NCI-H69 (cell line): ENCODE measurements at regions not wholly inside any gene's neighbourhood (a gene's known extent, or its start where the extent isn't known, plus 50 kb on each side); places are given as distances from the start of the nearest gene placed in this dataset.

Experiments used
- DNase-seq: peaks from one replicate; lab custom pipeline; 2025; lab: John Stamatoyannopoulos, UW

DNA sequence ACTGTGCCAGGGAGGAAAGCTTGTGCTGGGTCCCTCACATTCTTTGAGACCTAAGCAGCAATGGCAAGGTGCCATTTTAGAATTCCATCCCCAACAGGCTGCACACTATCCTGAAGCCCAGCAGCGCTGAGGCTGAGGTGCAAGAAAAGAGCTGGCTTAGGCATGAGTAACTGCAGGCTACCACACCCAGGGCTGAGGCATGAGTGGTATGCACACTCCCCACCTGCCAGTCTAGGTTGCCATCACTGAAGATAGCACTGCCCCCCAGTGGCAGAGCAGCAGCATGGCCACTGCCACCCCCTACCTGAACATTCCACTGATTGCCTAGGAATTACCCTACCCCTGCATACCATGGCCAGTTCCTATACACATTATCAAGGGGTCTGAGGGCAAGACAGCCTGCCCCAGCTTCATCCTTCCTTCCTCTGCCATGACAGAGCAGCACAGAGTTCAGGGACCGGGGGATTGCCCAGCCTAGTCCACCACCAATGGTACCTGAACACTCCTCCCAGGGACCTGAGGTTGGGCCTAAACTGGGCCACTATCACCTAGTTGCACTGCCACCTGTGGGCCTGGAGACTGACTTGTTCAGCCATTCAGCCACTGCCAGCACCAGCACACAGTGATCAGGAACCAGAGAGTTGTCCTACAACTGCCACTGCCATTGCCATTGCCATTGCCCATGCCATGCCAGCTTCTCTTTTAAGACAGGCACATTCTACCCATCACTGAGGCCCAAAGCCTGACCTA, 129.8 kb downstream of the SATB1 start:
- peak; percentile 73 for DNase-seq

DNA sequence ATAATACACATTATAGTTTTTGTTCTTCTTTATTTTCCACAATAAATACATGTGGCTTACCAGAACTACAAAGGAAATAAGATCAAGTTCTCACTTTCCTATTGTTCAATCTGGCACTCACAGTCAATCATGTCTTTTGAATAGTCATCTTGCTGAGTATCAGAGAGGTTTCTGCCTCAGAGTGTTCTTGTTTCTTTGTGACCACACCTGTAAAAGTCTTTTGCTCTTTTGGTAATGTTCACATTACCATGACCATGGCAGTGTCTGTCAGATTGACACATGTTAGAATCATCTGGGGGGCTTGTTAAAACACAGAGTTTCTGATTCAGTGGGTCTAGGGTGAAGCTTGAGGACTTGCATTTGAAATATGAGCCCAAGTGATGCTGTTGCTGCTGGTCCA, 135.0 kb downstream of the SATB1 start:
- no peak for DNase-seq

DNA sequence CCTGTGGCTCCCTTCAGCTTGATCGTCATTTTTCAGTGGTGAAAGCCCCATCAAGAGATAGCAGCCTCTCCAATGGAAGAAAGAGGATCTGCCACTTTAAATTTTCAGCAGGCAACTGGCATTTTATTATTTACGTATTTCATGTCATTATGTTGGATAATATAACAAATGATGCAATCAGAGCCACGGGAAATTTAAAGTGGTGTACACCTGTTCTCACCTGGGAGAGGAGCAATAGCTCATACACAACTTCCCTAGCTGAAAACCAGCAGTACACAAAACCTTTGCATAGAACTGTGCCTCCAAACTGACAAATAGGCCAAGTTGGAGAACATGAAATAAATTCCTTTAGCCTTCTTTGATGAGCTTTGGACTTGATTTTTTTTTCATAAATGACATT, 136.9 kb downstream of the SATB1 start:
- DNase-seq = peak; percentile 55

DNA sequence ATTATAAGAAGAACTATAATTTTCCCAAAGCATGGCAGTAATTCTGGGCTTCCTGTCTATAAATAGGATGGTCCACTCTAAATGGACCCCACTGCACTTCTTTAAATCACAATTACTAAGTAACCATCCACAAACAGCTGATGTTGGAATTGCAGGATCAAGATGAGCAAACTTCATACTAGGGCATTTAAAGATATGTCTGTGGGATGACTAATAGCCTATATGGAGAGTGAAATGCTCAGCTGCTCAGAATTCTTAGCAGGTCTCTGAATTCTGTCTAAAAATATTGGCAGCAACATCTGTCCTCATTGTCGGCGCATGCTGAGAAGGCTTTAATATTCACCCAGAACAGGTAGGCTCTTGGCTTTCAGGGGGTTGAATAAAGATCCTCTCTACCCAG, 140.4 kb downstream of the SATB1 start:
- DNase-seq = no peak

DNA sequence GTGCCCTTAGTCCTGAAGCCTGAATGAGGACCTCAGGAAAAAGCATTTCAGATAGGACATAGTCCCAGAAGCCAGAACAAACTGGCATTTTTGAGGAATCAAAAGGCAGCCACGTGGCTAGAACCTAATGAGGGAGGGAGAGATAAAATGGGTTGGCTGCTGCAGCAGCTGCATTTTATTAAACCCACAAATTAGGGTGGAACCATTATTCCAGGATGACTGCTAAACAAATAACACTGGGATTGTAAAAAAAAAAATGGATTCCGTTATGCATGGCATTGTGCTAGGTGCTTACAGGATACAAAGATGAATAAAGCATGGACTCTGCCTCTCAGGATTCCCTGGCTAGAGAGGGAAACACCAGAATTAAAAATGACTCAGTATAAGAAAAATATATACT, 141.5 kb downstream of the SATB1 start:
- DNase-seq = peak; percentile 29

DNA sequence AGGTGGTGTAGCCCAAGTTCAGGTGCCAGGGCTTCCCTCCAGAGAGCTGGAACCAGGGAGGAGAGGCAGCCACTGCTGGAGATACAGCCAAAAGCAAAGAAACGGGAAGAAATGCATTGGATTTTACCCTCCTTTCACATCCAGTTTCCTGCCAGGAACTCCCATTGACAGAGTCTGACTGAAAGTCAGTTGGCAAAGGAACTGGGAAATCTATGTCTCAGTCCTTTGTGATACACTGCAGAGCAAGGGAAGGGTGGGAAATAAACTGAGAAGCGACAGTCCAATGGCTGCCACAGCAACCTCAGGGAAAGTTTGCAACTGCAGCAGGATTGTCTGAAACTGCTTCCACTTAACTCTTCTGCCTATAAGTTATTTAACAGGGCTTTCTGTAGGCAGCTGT, 142.6 kb downstream of the SATB1 start:
- no peak for DNase-seq

DNA sequence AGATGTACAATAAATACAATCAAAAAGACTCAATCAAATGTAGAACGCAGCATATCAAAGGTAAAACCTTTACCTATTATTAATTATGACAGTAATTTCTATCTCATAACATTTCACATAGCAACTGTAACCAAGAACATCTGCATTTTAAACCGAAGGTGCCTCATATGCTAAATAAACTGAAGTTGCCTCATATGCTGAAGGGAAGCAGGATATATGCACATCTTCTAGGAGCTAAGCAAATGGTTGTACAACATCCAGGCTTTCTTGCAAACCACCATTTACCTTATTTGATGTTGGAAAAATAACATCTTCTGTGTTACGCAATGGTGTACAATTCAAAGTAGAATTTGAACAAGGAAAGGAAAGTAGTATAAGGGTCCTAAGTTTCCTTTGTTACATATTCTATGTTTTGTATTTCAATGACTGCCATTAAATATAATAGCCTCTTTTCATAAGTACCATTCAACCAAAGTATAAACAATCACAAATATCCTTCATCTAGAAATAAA, 145.9 kb downstream of the SATB1 start:
- no peak for DNase-seq

DNA sequence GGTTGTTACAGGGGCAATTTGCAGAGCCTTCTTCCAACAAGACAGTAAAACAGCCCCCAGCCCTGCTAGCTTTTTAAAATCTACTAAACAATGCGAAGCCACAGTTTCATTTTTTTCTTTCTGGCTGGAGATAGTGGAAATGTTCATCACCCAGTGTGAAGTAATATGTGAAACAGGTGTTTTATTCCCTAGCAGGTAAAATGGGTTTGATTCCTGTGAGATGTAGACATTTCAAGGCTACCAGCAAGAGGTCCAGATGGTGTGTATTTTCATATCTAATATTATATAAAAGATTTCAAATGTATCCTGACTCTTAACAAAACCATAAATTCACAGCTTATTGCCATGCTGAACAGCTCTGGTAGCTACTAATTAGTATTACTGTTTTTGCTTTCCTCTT, 160.3 kb downstream of the SATB1 start:
- DNase-seq = no peak

DNA sequence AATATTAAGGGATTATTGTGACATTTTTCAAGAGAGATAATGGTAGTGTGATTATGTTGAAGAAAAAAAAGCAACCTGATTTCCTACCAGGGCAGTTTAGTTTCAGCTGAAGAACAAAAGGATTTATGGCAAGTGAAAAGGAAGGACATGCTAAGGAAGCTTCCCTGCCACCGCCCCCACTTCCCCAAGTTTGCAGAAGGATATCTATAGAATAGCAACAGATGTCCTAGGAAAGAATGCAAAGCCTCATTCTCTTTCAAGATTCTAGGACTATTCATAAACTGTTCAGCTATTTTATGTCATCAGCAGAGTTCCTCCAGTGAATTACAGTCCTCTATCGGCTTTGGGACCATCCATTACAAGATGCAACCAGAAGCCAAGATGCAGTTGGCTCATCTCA, 160.8 kb downstream of the SATB1 start:
- no peak for DNase-seq

DNA sequence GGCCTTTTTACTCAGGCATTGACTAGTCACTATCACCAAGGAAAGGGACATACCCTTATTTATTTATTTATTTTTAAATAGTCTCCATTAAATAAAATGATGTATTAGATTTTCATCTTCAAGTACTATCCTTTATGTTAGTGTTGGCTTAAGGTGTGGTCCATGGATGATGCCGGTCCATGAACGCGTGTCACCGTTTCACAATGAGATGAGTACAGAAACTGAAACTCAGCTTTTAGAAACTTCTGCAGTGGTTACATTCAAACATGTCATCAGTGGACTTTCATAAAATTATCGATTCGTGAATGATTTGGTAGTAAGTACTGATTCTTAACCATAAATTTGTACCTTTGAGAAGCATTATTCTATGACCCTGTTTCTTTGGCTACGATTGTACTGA, 166.6 kb downstream of the SATB1 start:
- DNase-seq = no peak

DNA sequence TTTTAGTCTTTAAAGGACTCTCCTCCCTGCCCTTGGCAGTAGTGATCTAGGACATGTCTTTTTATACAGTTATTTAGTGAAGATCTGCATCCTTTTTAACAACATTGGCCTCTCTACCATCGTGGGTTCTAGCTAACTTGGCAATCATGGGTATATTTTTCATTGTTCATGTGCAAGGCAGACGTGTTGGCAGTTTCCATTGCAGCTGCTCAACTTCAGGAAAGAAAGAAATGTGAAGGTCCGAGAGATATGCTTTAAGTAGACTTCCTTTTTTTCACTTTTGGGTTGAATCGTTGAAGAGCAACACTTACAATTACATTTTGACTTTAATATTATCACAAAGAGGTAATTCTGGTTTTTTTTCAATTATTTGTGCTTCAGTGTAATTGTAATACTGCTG, 172.6 kb downstream of the SATB1 start:
- no peak for DNase-seq

DNA sequence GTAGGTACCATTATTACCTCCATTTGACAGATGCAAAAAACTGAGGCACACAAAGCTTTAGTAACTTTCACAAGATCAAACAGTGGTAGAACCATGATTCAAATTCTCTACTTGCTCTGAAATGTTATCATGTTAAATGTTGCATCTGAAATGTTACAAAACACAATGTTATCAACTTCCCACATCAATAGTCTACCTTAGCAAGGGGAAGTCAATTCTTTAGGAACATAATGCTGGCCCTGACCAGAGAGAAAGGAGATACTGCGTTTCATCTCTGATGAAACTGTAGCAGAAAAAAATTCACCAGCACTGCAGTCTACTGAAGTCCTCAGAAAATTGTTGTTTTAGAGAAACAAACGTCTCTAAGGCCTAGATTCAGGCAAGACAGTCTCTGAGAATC, 174.1 kb downstream of the SATB1 start:
- no peak for DNase-seq

DNA sequence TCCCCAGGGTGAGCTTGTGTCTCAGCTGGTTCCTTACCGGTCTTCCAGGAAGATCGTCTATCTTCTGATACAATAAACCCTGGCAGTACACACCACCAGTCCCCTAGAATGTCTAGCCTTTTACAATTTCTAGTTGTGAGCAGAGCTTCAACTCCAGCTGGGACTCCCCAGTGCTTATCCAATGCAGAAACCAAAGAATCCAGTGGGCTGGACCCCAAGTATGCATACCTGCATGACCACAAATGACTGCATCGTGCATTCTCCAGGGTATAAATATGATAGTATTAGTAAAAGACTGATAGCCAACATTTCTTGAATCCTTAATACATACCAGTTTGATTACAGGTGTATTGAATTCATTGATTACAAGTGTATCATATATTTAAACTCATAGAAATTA, 176.0 kb downstream of the SATB1 start:
- DNase-seq = no peak

DNA sequence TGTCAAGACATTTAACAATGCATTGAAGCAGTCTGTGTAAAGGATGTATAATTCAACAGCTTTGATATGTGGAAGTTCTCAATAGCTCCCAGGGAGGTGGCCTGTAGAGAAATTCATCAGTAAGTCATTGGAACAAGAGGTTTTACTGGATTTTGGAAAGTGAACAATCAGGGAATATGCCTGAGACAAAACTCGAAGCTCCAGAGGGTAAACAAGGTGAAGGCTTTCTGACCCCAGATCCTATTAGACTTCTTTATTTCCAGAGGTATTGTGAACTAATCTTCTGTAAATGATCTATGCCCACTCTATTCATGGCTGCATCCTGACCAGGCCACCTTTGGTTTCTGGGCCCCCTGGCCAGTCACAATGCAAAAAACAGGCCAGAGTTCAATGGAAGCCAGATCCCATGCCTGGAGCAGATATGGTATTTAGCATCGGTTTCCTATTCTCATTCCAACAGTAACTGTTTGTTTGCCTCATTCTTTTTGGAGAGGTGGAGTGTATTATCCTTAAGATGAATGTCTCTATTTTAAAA, 177.3 kb downstream of the SATB1 start:
- DNase-seq = no peak

DNA sequence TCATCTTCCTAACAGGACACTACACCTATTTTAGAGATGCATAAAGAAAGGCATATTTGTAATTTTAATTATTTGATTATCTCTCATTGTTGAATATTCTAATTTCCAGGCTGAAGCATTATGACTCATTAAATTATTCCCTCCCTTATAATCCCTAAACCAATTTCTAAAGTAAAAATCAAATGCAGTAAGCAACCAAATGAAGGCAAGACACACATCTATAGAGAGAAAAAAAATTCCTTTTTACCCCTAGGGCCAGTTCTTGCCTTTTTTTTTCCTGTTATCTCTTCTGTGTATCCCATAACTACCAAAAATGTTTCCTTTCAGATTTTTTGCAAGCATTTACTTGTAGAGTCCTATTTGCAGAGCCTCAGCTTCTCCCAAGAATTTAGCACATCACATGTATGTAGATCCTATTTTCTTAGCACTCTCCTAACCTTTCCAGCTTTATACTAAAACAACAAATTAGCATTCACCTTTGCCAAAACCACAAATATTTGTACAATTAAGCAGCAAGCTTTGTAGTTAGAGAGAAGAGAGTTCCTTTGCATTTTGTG, 177.9 kb downstream of the SATB1 start:
- no peak for DNase-seq

DNA sequence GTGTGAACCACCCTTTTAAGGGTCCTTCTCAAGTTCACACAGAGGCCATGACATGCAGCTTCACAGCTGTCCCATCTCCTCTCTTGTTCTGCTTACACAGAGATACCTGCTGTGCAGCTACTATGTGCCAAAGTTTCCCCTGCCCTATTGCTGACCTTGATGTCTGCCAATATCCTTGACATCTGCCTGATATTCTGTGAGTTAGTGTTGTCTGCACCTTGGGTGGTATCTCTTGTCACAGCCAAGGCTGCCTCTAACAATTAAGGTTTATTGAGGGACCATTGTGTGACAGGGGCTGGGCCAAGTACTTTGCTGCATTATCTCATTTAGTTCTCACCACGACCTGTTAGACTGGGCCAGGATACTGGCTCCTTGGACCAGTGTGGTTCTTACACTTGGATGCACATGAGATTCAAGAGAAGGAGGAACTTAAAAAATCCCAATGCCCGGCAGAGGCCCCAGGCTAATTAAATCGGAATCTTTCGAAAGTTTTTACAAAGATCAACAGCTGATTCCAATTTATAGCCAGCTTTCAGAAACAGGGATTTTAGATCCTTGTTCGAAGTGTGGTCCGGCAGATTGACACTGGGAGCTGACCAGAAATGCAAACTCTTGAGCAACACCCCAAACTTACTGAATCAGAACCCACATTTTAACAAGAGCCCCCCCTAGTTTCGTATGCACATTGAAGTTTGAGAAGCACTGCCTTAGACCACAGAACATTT, 178.6 kb downstream of the SATB1 start:
- peak; percentile 62 for DNase-seq

DNA sequence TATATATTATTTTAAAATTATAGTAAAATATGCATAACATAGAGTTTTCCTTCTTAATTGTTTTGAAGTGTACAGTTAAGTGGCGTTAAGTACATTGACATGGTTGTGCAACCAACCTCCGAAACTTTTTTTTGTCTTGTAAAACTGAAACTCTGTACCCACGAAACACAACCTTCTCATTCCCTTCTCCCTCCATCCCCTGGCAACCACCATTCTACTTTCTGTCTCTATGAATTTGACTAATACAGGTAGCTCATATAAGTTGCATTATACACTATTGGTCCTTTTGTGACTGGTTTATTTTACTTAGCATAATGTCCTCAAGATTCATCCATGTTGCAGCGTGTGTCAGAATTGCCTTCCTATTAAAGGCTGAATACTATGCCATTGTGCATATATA, 179.4 kb downstream of the SATB1 start:
- DNase-seq = no peak

DNA sequence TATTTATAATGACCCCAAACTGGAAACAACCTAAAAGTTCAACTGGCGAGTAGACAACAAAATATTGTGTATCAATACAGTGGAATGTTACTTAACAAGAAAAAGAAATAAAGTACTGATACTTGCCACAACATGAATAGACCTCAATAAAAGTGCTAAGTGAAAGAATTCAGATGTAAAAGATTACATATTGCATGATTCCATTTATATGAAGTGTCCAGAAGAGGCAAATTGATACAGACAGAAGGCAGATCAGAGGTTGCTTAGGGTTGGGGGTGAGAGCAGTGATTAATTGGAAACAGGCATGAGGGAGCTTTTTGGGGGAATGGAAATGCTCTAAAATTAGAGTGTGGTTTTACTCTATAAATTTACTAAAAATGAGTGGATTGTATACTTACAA, 183.3 kb downstream of the SATB1 start:
- no peak for DNase-seq

DNA sequence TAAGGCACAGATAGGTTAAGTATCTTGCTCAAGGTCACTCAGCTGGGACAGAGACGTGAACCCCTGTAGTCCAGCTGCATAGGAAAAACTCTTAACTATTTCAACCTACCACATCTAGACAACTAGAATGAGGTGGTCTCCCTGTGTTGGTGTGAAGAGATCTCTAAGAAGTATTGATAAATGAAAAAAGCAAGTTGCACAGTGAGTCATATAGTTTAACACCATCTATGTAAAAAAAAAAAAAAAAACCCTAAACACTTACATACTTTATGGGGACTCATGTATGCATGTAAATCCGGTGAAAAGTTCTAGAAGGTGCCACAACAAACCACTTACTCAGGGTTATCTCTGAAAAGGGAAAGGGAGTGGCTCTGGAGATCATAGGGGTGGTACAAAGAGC, 185.5 kb downstream of the SATB1 start:
- DNase-seq = no peak

DNA sequence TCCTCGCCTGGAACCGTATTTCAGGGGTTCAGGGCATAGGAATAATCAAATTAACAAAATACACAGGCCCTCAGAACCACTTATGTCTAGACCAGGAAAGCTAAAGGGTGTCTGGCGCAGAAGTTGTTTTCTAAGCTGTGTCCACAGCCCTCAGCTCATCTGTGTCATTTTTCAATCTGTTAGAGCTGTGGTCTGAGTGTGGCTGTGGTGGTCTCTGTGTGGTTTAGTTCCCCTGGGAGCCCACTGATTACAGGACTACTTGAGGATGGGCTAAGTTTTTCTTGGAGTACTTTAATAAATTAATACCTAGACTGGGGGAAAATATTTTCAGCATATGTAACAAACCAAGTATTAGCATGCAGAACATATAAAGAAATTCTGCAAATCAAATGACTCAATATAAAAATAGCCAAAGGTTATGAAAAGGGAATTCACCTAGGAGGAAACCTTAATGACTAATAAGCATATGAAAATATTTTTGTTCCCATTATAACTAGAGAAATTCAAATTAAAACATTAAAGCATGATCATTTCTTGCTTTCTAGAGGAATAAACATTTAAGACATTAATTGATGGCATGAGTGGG, 186.3 kb downstream of the SATB1 start:
- no peak for DNase-seq

DNA sequence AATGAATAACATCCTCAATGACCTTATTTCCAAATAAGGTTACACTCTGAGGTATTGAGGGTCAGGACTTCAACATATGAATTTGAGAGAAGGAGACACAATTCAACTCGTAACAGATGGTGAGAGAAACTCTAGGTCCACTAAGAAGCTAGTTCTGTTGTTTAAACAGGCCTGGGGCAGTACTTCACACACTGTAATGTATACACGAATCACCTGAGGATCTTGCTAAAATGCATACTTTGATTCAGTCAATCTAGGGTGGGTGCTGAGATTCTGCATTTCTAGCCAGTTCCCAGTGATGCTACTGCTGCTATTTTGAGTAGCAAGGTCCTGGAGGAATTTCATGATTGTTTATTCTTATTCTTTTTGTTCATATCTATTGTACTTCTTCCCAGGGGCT, 186.8 kb downstream of the SATB1 start:
- peak; percentile 82 for DNase-seq

DNA sequence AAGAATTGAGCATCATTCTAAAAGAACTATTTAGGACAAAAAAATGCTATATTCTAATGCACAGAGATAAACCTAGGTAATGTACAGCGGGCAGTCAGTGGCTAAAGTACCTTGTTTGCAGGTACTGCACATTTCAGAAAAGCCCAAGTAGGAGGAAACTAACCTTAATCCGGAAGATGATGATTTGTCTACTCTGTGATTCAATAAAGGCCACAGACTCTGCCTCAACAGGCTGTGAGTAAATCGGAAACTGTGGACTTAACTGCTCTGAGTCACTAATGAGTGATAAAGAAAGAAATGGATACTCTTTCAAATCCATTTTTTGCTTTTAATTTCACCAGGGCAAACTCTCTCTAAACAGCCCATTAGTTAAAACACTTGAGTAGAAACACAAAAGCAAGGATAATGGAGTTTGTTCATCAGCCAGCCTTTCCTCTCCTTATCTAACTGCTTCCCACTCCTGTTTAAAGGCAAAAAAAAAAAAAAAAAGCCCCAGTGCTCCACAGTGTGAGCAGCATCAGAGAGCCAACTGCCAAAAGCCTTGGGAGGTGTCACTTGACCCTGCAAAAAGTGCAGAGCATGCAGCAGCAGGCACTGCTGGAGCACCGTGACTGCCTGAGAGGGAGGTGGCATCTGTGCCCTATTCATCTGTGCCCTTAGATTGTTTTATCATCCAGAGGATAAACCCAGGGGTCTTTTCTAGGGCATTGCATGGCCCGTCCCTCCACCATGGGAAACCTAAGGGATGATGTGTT, 187.7 kb downstream of the SATB1 start:
- DNase-seq = peak; percentile 77
